Kidney (tissue), 13 donors: ENCODE measurements at regions not wholly inside any gene's neighbourhood (a gene's known extent, or its start where the extent isn't known, plus 50 kb on each side); places are given as distances from the start of the nearest gene placed in this dataset.

Source experiments
- DNase-seq, 5 donors: peaks; one replicate each; pipeline ENCODE4 v3.0.0-alpha.2; 2013 to 2020
- FAIRE-seq: peaks from 2 replicates; lab custom pipeline; 2012; peaks lifted over from hg19 to GRCh38; lab: Jason Lieb, UNC
- H3K27ac ChIP-seq, 2 donors: one replicate each; pipeline ENCODE4 v1.7.0; 2013; ENCODE audit warnings: low read depth in 2 of 2, low read length in 2 of 2, inconsistent platforms in 1 of 2
- H3K27me3 ChIP-seq: one replicate; pipeline ENCODE4 v1.7.1; 2013; ENCODE audit warnings: low read length, inconsistent platforms; ENCODE audit not compliant: control insufficient read depth, insufficient read depth
- H3K36me3 ChIP-seq, 3 donors: one replicate each; pipeline versions ENCODE4 v1.7.0 to v1.7.1; 2013; ENCODE audit warnings: low read length in 3 of 3, control low read depth in 1 of 3, inconsistent platforms in 1 of 3; ENCODE audit not compliant: insufficient read depth in 3 of 3, control insufficient read depth in 2 of 3
- H3K4me1 ChIP-seq, 3 donors: one replicate each; pipeline versions ENCODE4 v1.7.0 to v1.7.1; 2013; ENCODE audit warnings: low read length in 3 of 3, inconsistent platforms in 1 of 3, low read depth in 1 of 3; ENCODE audit not compliant: control insufficient read depth in 2 of 3, insufficient read depth in 2 of 3
- H3K4me3 ChIP-seq, 3 donors: one replicate each; pipeline versions ENCODE4 v1.7.0 to v1.8.1; 2013; ENCODE audit warnings: low read length in 3 of 3, control low read depth in 1 of 3, inconsistent platforms in 1 of 3
- H3K9ac ChIP-seq, 3 donors: one replicate each; pipeline versions ENCODE4 v1.7.0 to v1.7.1; 2013; ENCODE audit warnings: low read length in 3 of 3, control low read depth in 1 of 3, inconsistent platforms in 1 of 3
- H3K9me3 ChIP-seq, 3 donors: one replicate each; pipeline versions ENCODE4 v1.7.0 to v1.7.1; 2013; ENCODE audit warnings: low read length in 3 of 3, control low read depth in 1 of 3, inconsistent platforms in 1 of 3; ENCODE audit not compliant: control insufficient read depth in 2 of 3, insufficient read depth in 1 of 3
- intact Hi-C: fragments of 100-400 bp; cut with DNase I; formaldehyde crosslinking; loops from one replicate; pipeline ENCODE4 v1.11.1; 2022
- TF ChIP-seq, protein P1 (sequence below): IDR thresholded peaks from 3 replicates; pipeline ENCODE4 v1.5.1; 2012; ENCODE audit warnings: mild to moderate bottlenecking, moderate library complexity, borderline replicate concordance; ENCODE audit not compliant: insufficient read depth; ENCODE audit errors: extremely low read depth
- donor health status: control.
- donor health status: control.
- donor health status: control.
- donor health status: control.
- donor health status: control.
- donor health status: DM: yes; HTN: yes; CAD: no.
- donor health status: Normal renal cell carcinoma (clear cell type).

DNA sequence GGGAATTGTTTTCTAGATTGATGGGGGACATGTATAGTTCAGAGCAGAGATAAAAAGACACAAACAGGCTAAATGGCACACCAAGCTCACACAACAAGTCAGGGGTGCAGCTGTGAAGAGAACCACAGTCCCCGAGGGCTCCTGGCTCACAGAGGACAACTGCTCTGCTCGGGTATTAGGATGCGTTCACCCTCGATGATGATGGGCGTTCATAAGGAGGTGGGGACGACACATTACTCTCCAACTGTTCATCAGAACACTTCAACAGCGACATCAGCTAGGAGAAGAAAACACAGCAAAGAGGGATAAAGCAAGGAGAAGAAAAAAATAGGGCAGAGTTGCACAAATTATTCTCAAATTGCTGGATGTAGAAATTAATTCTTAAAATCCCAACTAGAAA, 174.8 kb upstream of the RREB1 start:
- no peak for FAIRE-seq
- intact Hi-C loops = no loop called here
- H3K27me3 ChIP-seq = no peaks in the 10 kb centered on the region
- H3K9ac ChIP-seq = no peak overlapping the region
- no peaks in the 10 kb centered on the region for H3K36me3 ChIP-seq
- TF ChIP-seq, protein P1, sequence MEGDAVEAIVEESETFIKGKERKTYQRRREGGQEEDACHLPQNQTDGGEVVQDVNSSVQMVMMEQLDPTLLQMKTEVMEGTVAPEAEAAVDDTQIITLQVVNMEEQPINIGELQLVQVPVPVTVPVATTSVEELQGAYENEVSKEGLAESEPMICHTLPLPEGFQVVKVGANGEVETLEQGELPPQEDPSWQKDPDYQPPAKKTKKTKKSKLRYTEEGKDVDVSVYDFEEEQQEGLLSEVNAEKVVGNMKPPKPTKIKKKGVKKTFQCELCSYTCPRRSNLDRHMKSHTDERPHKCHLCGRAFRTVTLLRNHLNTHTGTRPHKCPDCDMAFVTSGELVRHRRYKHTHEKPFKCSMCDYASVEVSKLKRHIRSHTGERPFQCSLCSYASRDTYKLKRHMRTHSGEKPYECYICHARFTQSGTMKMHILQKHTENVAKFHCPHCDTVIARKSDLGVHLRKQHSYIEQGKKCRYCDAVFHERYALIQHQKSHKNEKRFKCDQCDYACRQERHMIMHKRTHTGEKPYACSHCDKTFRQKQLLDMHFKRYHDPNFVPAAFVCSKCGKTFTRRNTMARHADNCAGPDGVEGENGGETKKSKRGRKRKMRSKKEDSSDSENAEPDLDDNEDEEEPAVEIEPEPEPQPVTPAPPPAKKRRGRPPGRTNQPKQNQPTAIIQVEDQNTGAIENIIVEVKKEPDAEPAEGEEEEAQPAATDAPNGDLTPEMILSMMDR = no peak
- H3K27ac ChIP-seq = no peak overlapping the region
- peaks cover 0 to 2% (median 0%) of the 10 kb centered on the region in 3 donors for H3K4me1 ChIP-seq
- H3K4me3 ChIP-seq = no peak overlapping the region
- DNase-seq = no peak
- H3K9me3 ChIP-seq = peaks cover 0 to 2% (median 0%) of the 10 kb centered on the region in 3 donors

DNA sequence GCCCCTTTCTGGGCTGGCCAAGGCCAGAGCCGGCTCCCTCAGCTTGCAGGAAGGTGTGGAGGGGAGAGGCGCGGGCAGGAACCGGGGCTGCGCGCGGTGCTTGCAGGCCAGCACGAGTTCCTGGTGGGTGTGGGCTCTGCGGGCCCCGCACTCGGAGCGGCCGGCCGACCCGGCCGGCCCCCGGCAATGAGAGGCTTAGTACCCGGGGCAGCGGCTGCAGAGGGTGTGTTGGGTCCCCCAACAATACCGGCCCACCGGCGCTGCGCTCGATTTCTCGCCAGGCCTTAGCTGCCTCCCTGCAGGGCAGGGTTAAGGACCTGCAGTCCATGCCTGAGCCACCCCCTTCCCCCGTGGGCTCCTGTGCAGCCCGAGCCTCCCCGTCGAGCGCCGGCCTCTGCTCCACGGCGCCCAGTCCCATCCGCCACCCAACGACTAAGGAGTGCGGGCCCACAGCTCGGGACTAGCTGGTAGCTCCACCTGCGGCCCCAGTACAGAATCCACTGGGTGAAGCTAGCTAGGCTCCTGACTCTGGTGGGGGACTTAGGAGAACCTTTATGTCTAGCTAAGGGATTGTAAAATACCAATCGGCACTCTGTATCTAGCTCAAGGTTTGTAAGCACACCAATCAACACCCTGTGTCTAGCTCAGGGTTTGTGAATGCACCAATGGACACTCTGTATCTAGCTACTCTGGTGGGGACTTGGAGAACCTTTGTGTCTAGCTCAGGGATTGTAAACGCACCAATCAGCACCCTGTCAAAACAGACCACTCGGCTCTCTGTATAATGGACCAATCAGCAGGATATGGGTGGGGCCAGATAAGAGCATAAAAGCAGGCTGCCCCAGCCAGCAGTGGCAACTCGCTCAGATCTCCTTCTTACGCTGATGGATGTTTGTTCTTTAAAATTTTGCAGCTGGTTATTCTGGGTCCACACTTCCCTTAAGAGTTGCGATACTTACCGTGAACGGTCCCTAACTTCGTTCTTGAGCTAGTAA, 167.4 kb upstream of the RREB1 start:
- no peak overlapping the region for H3K27ac ChIP-seq
- H3K4me3 ChIP-seq = no peak overlapping the region
- no peaks in the 10 kb centered on the region for H3K27me3 ChIP-seq
- intact Hi-C loops = no loop called here
- FAIRE-seq (no peak), DNase-seq (no peak)
- no peak overlapping the region for H3K9ac ChIP-seq
- peaks cover 0 to 3% (median 2%) of the 10 kb centered on the region in 3 donors for H3K4me1 ChIP-seq
- H3K9me3 ChIP-seq = no peaks in the 10 kb centered on the region
- TF ChIP-seq, protein P1 = no peak
- H3K36me3 ChIP-seq = no peaks in the 10 kb centered on the region

DNA sequence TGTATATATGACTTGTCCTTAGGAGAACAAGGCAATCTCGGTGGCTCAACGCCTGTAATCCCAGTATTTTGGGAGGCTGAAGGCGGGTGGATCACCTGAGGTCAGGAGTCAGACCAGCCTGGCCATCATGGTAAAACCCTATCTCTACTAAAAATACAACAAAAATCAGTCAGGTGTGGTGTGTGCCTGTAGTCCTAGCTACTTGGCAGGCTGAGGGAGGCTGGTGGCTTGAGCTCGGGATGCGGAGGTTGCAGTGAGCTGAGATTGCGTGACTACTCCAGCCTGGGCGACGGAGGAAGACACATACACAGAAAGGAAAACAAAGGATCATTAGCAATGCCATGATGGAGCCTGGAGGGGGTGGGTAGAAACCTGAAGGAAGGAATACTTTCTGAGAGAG, 166.6 kb upstream of the RREB1 start:
- Histone ChIP-seq H3K27me3 (no peaks in the 10 kb centered on the region), H3K36me3 (no peaks in the 10 kb centered on the region), H3K27ac (no peak overlapping the region), H3K9ac (no peak overlapping the region), H3K4me1 (peaks cover 0 to 3% (median 2%) of the 10 kb centered on the region in 3 donors), H3K4me3 (no peak overlapping the region), H3K9me3 (no peaks in the 10 kb centered on the region)
- TF ChIP-seq, protein P1 = no peak
- intact Hi-C loops = no loop called here
- DNase-seq (no peak), FAIRE-seq (no peak)
